ENCODE measurements at regions not wholly inside any gene's neighbourhood (a gene's known extent, or its start where the extent isn't known, plus 50 kb on each side); places are given as distances from the start of the nearest gene placed in this dataset.

DNA sequence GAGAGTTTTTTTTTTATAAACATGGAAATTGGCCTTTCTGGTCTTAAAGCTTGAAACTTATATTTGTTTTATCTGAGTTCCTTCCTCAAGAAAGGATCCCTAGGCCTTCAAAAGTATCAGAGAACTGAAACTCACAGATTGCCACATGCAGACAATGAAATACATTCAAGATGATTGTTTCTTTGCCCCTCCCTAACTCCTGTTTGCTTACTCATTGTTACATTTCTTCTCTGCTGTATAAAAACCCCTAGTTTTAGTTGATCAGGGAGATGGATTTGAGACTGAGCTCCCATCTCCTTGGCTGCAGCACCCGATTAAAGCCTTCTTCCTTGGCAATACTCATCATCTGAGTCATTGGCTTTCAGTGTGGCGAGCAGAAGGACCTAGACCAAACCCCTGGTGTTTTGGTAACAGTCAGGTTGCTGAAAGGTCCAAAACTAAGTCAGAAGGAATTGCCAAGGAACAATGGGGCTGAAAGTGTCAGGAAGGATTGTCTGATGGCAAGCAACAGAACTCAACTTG is 132.3 kb upstream of the SULF2 start:
- TF ChIP-seq, protein P1, sequence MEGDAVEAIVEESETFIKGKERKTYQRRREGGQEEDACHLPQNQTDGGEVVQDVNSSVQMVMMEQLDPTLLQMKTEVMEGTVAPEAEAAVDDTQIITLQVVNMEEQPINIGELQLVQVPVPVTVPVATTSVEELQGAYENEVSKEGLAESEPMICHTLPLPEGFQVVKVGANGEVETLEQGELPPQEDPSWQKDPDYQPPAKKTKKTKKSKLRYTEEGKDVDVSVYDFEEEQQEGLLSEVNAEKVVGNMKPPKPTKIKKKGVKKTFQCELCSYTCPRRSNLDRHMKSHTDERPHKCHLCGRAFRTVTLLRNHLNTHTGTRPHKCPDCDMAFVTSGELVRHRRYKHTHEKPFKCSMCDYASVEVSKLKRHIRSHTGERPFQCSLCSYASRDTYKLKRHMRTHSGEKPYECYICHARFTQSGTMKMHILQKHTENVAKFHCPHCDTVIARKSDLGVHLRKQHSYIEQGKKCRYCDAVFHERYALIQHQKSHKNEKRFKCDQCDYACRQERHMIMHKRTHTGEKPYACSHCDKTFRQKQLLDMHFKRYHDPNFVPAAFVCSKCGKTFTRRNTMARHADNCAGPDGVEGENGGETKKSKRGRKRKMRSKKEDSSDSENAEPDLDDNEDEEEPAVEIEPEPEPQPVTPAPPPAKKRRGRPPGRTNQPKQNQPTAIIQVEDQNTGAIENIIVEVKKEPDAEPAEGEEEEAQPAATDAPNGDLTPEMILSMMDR (conservative IDR thresholded peaks at IDR 0.05 in 1 of 2, IDR thresholded peaks at IDR 0.05 in 1 of 2; ENCODE audit: extremely low read depth in 1 of 2, insufficient read depth in 1 of 2, low read depth in 1 of 2, low read length in 2 of 2), result no peak
- TF ChIP-seq EZH2 (IDR thresholded peaks at IDR 0.05; ENCODE audit: borderline replicate concordance, low read length), result no peak

Data from mammary epithelial cell (primary cell).